ENCODE measurements at regions not wholly inside any gene's neighbourhood (a gene's known extent, or its start where the extent isn't known, plus 50 kb on each side); places are given as distances from the start of the nearest gene placed in this dataset.

GRCh38 chr11:11065396-11065795, 207.5 kb upstream of the ZBED5 start:
- no peaks in the 10 kb centered on the region for H3K36me3 Mint-ChIP-seq (ENCODE audit: low read depth)
- no peak overlapping the region for H3K9ac ChIP-seq (ENCODE audit: extremely low read depth, low read length, poor library complexity, severe bottlenecking)
- no peaks in the 10 kb centered on the region for H3K36me3 ChIP-seq (ENCODE audit: control insufficient read depth, insufficient read depth, low read length)
- WGBS, 2 experiments (ENCODE audit: insufficient coverage in 1 of 2, insufficient read length in 1 of 2) = 70 to 72% methylated on average over 3 to 4 of the region's 4 CpGs
- no peak for TF ChIP-seq CTCF (conservative IDR thresholded peaks at IDR 0.05)
- no peaks in the 10 kb centered on the region for H3K9me3 Mint-ChIP-seq
- peak; percentile 71 for DNase-seq
- H3K27me3 Mint-ChIP-seq (ENCODE audit: insufficient read depth) = peaks cover 13% of the 10 kb centered on the region
- no peak overlapping the region for H3K4me3 Mint-ChIP-seq
- no peaks in the 10 kb centered on the region for H3K4me1 ChIP-seq (ENCODE audit: control insufficient read depth, insufficient read depth, low read length)
- peaks cover 15% of the 10 kb centered on the region for H3K27me3 ChIP-seq (ENCODE audit: control insufficient read depth, insufficient read depth, low read length, poor library complexity, severe bottlenecking)
- no peaks in the 10 kb centered on the region for H3K9me3 ChIP-seq (ENCODE audit: control insufficient read depth, low read length)
- H3K27ac Mint-ChIP-seq = no peak overlapping the region
- no peak overlapping the region for H3K27ac ChIP-seq (ENCODE audit: low read depth, low read length)
- no peak overlapping the region for H3K4me3 ChIP-seq (ENCODE audit: low read length)
- H3K4me1 Mint-ChIP-seq = peaks cover 5% of the 10 kb centered on the region

GRCh38 chr11:11057472-11057854, 199.6 kb upstream of the ZBED5 start:
- Mint-ChIP-seq H3K9me3 (peaks cover 31% of the 10 kb centered on the region), H3K27ac (no peak overlapping the region), H3K4me3 (no peak overlapping the region), H3K4me1 (no peaks in the 10 kb centered on the region), H3K27me3 (ENCODE audit: insufficient read depth) (peaks cover 28% of the 10 kb centered on the region), H3K36me3 (ENCODE audit: low read depth) (no peaks in the 10 kb centered on the region)
- no peak overlapping the region for H3K4me3 ChIP-seq (ENCODE audit: low read length)
- peaks cover 20% of the 10 kb centered on the region for H3K9me3 ChIP-seq (ENCODE audit: control insufficient read depth, low read length)
- no peak for DNase-seq
- WGBS, 2 experiments (ENCODE audit: insufficient coverage in 1 of 2, insufficient read length in 1 of 2) = 81 to 94% methylated on average over 2 of the region's 2 CpGs
- no peak for TF ChIP-seq CTCF (conservative IDR thresholded peaks at IDR 0.05)
- no peaks in the 10 kb centered on the region for H3K4me1 ChIP-seq (ENCODE audit: control insufficient read depth, insufficient read depth, low read length)
- no peak overlapping the region for H3K9ac ChIP-seq (ENCODE audit: extremely low read depth, low read length, poor library complexity, severe bottlenecking)
- H3K27ac ChIP-seq (ENCODE audit: low read depth, low read length) = no peak overlapping the region
- peaks cover 18% of the 10 kb centered on the region for H3K27me3 ChIP-seq (ENCODE audit: control insufficient read depth, insufficient read depth, low read length, poor library complexity, severe bottlenecking)
- no peaks in the 10 kb centered on the region for H3K36me3 ChIP-seq (ENCODE audit: control insufficient read depth, insufficient read depth, low read length)

DNA sequence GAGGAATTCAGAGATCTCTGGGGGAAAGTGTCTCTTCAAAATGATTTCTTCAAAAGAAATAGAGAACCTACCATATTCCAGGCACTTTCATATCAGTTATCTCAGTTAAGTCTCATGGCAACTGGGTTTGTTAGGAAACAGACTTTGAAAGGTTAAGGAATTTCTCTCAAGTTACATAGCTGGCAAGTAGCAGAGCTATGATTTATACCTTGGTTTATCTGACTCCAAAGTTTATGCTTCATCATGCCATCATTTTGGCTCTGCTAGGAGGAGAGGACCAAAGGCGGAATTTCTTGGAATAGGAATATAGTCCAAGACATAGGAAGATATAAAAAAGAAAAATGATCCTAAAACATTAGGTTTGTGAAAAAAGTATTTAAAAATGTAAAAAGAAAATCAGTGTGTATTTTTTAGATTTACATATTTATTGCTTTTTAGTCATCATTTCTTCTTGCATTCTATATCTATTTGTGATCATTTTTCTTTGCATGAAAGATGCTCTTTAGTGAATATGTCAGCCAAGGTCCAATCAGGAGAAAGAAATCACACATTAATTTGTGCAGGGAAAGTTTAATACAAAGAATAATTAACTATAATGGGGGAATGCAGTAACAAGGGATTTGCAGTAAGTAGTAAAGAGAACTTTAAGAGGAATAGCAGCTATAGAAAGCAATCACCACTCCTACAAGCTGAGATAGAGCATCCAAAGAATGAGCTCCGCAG, 199.1 kb upstream of the ZBED5 start:
- TF ChIP-seq CTCF (conservative IDR thresholded peaks at IDR 0.05) = no peak
- Mint-ChIP-seq H3K27ac (no peak overlapping the region), H3K4me1 (no peaks in the 10 kb centered on the region), H3K27me3 (ENCODE audit: insufficient read depth) (peaks cover 27% of the 10 kb centered on the region), H3K36me3 (ENCODE audit: low read depth) (no peaks in the 10 kb centered on the region), H3K4me3 (no peak overlapping the region), H3K9me3 (peaks cover 31% of the 10 kb centered on the region)
- H3K4me3 ChIP-seq (ENCODE audit: low read length) = no peak overlapping the region
- DNase-seq = no peak
- H3K27ac ChIP-seq (ENCODE audit: low read depth, low read length) = no peak overlapping the region
- no peak overlapping the region for H3K9ac ChIP-seq (ENCODE audit: extremely low read depth, low read length, poor library complexity, severe bottlenecking)
- peaks cover 20% of the 10 kb centered on the region for H3K9me3 ChIP-seq (ENCODE audit: control insufficient read depth, low read length)
- 89 to 93% methylated on average over 2 of the region's 2 CpGs for WGBS, 2 experiments (ENCODE audit: insufficient coverage in 1 of 2, insufficient read length in 1 of 2)
- no peaks in the 10 kb centered on the region for H3K36me3 ChIP-seq (ENCODE audit: control insufficient read depth, insufficient read depth, low read length)
- H3K4me1 ChIP-seq (ENCODE audit: control insufficient read depth, insufficient read depth, low read length) = no peaks in the 10 kb centered on the region
- H3K27me3 ChIP-seq (ENCODE audit: control insufficient read depth, insufficient read depth, low read length, poor library complexity, severe bottlenecking) = peaks cover 14% of the 10 kb centered on the region
